ACC112 (cell line): ENCODE measurements at regions not wholly inside any gene's neighbourhood (a gene's known extent, or its start where the extent isn't known, plus 50 kb on each side); places are given as distances from the start of the nearest gene placed in this dataset.

Source experiments
- H2AFZ ChIP-seq: fragments of 200-600 bp; sonication (generic); one replicate; pipeline ENCODE4 v1.6.0; 2017; ENCODE audit warnings: antibody characterized with exemption, low read length; ENCODE audit not compliant: unreplicated experiment
- H3K27ac ChIP-seq: fragments of 200-600 bp; sonication (generic); 2 replicates; pipeline ENCODE4 v1.5.1; 2014; ENCODE audit warnings: low read depth, mild to moderate bottlenecking, antibody characterized with exemption, low read length, moderate library complexity
- H3K27me3 ChIP-seq: fragments of 200-600 bp; sonication (generic); 2 replicates; pipeline ENCODE4 v1.6.1; 2014; ENCODE audit warnings: mild to moderate bottlenecking, antibody characterized with exemption, low read length, moderate library complexity, mixed read lengths; ENCODE audit not compliant: insufficient read depth
- H3K36me3 ChIP-seq: fragments of 200-600 bp; sonication (generic); 2 replicates; pipeline ENCODE4 v1.6.1; 2016; ENCODE audit warnings: mild to moderate bottlenecking, antibody characterized with exemption, low read length, moderate library complexity, mixed read lengths; ENCODE audit not compliant: insufficient read depth
- H3K4me1 ChIP-seq: fragments of 200-600 bp; sonication (generic); one replicate; pipeline ENCODE4 v1.6.1; 2016; ENCODE audit warnings: low read length, mixed read lengths; ENCODE audit not compliant: insufficient read depth, unreplicated experiment, control insufficient read depth
- H3K4me3 ChIP-seq: fragments of 200-600 bp; sonication (generic); 2 replicates; pipeline ENCODE4 v1.5.1; 2014; ENCODE audit warnings: mild to moderate bottlenecking, low read depth, low read length
- H3K79me2 ChIP-seq: fragments of 200-600 bp; sonication (generic); one replicate; pipeline ENCODE4 v1.6.0; 2016; ENCODE audit warnings: low read length; ENCODE audit not compliant: control insufficient read depth, unreplicated experiment, insufficient read depth

GRCh38 chr7:47207956-47208355 lies 374.0 kb downstream of the TNS3 start:
- Histone ChIP-seq H3K4me1 (no peaks in the 10 kb centered on the region), H3K36me3 (no peaks in the 10 kb centered on the region), H3K4me3 (no peak overlapping the region), H3K27me3 (peaks cover 70% of the 10 kb centered on the region), H3K79me2 (no peaks in the 10 kb centered on the region), H2AFZ (no peak overlapping the region), H3K27ac (no peak overlapping the region)

GRCh38 chr7:47204709-47205108 lies 377.2 kb downstream of the TNS3 start:
- no peaks in the 10 kb centered on the region for H3K79me2 ChIP-seq
- H3K27ac ChIP-seq, result no peak overlapping the region
- no peaks in the 10 kb centered on the region for H3K4me1 ChIP-seq
- no peak overlapping the region for H3K4me3 ChIP-seq
- H3K36me3 ChIP-seq, result no peaks in the 10 kb centered on the region
- H3K27me3 ChIP-seq, result peaks cover 66% of the 10 kb centered on the region
- H2AFZ ChIP-seq, result no peak overlapping the region

- no peak overlapping the region for H3K27ac ChIP-seq
Observed at GRCh38 chr7:47202146-47202783, 379.6 kb downstream of the TNS3 start.

GRCh38 chr7:47198159-47198558 lies 383.8 kb downstream of the TNS3 start:
- no peaks in the 10 kb centered on the region for H3K4me1 ChIP-seq
- H3K27me3 ChIP-seq, result peaks cover 42% of the 10 kb centered on the region
- H3K36me3 ChIP-seq, result no peaks in the 10 kb centered on the region
- H2AFZ ChIP-seq, result no peak overlapping the region
- no peak overlapping the region for H3K4me3 ChIP-seq
- H3K79me2 ChIP-seq, result no peaks in the 10 kb centered on the region
- H3K27ac ChIP-seq, result no peak overlapping the region

More at GRCh38 chr7:47202146-47202783, 379.6 kb downstream of the TNS3 start:
- Histone ChIP-seq H3K36me3 (no peaks in the 10 kb centered on the region), H3K4me1 (no peaks in the 10 kb centered on the region), H2AFZ (no peak overlapping the region), H3K4me3 (no peak overlapping the region), H3K27me3 (peaks cover 63% of the 10 kb centered on the region), H3K79me2 (no peaks in the 10 kb centered on the region)

GRCh38 chr7:47197486-47197885 lies 384.4 kb downstream of the TNS3 start:
- H2AFZ ChIP-seq, result no peak overlapping the region
- H3K4me1 ChIP-seq, result no peaks in the 10 kb centered on the region
- peaks cover 43% of the 10 kb centered on the region for H3K27me3 ChIP-seq
- H3K4me3 ChIP-seq, result no peak overlapping the region
- no peaks in the 10 kb centered on the region for H3K36me3 ChIP-seq
- H3K79me2 ChIP-seq, result no peaks in the 10 kb centered on the region
- H3K27ac ChIP-seq, result no peak overlapping the region

GRCh38 chr7:47196737-47197136 lies 385.2 kb downstream of the TNS3 start:
- H3K27me3 ChIP-seq, result peaks cover 41% of the 10 kb centered on the region
- H3K4me3 ChIP-seq, result no peak overlapping the region
- no peaks in the 10 kb centered on the region for H3K79me2 ChIP-seq
- H3K36me3 ChIP-seq, result no peaks in the 10 kb centered on the region
- H3K4me1 ChIP-seq, result no peaks in the 10 kb centered on the region
- H2AFZ ChIP-seq, result no peak overlapping the region
- H3K27ac ChIP-seq, result no peak overlapping the region

- no peak overlapping the region for H3K4me3 ChIP-seq
- H3K27ac ChIP-seq, result no peak overlapping the region
- peaks cover 37% of the 10 kb centered on the region for H3K27me3 ChIP-seq
- no peaks in the 10 kb centered on the region for H3K4me1 ChIP-seq
- no peaks in the 10 kb centered on the region for H3K36me3 ChIP-seq
- H2AFZ ChIP-seq, result no peak overlapping the region
- no peaks in the 10 kb centered on the region for H3K79me2 ChIP-seq
Observed at GRCh38 chr7:47196106-47196645, 385.7 kb downstream of the TNS3 start.

- no peak overlapping the region for H3K27ac ChIP-seq
- H3K79me2 ChIP-seq, result no peaks in the 10 kb centered on the region
- no peaks in the 10 kb centered on the region for H3K36me3 ChIP-seq
- H3K4me1 ChIP-seq, result no peaks in the 10 kb centered on the region
- H3K27me3 ChIP-seq, result peaks cover 37% of the 10 kb centered on the region
- H2AFZ ChIP-seq, result no peak overlapping the region
- H3K4me3 ChIP-seq, result no peak overlapping the region
Observed at GRCh38 chr7:47195641-47196040, 386.3 kb downstream of the TNS3 start.

- Histone ChIP-seq H3K79me2 (no peaks in the 10 kb centered on the region), H3K27ac (no peak overlapping the region), H2AFZ (no peak overlapping the region), H3K36me3 (no peaks in the 10 kb centered on the region), H3K4me3 (no peak overlapping the region), H3K4me1 (no peaks in the 10 kb centered on the region), H3K27me3 (peaks cover 33% of the 10 kb centered on the region)
Observed at GRCh38 chr7:47194516-47195057, 387.3 kb downstream of the TNS3 start.

GRCh38 chr7:47192978-47193377 lies 388.9 kb downstream of the TNS3 start:
- Histone ChIP-seq H3K4me1 (no peaks in the 10 kb centered on the region), H3K79me2 (no peaks in the 10 kb centered on the region), H3K36me3 (no peaks in the 10 kb centered on the region), H3K27me3 (peaks cover 36% of the 10 kb centered on the region), H3K4me3 (no peak overlapping the region), H2AFZ (no peak overlapping the region), H3K27ac (no peak overlapping the region)

- no peaks in the 10 kb centered on the region for H3K79me2 ChIP-seq
- H3K27me3 ChIP-seq, result peaks cover 38% of the 10 kb centered on the region
- H3K4me1 ChIP-seq, result no peaks in the 10 kb centered on the region
- no peak overlapping the region for H3K4me3 ChIP-seq
- no peak overlapping the region for H2AFZ ChIP-seq
- no peaks in the 10 kb centered on the region for H3K36me3 ChIP-seq
- no peak overlapping the region for H3K27ac ChIP-seq
Observed at GRCh38 chr7:47191876-47192291, 390.0 kb downstream of the TNS3 start.
